GM19452 (cell line): ENCODE measurements at regions not wholly inside any gene's neighbourhood (a gene's known extent, or its start where the extent isn't known, plus 50 kb on each side); places are given as distances from the start of the nearest gene placed in this dataset.

Experiments
- ATAC-seq: cut with Tn5 transposase; IDR thresholded peaks from one replicate; pipeline ENCODE4 v1.9.1; 2021; ENCODE audit not compliant: unreplicated experiment

DNA sequence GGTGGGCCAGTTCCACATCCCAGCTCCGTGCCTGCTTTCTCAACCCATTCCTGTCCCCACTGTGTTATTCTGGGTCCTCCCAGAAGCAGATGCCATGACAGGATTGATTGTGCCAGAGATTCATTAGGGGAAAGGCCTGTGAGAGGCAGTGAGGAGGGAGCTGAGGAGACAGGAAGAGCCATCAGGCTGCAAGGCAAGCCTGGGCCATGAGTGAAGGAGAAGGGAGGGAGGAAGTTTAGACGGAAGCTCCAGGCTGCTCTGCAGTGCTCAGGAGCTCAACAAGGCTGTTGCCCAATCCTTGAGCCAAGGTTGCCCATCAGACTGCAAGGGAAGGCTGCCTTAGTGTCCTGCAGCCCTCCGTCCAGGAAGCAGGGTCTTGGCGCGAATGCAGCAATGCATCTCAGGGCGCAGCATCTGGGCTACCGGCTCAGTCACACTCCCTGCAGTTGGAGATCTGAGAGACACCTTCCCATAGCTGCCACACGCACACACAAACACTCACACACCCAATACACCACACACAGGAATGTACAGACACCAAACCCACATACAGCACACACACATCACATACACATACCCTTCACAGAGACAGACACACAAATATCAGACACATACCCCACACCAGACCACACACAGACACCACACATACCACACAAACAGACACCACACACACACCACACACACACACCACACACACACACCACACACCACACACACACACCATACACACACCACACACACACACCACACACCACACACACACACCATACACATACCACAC, 139.5 kb upstream of the NDUFV2 start:
- ATAC-seq = no peak

- ATAC-seq = no peak
These were observed 138.6 kb upstream of the NDUFV2 start for GRCh38 chr18:8963876-8964275.

- ATAC-seq = no peak
These were observed 137.1 kb upstream of the NDUFV2 start for GRCh38 chr18:8965398-8965797.

DNA sequence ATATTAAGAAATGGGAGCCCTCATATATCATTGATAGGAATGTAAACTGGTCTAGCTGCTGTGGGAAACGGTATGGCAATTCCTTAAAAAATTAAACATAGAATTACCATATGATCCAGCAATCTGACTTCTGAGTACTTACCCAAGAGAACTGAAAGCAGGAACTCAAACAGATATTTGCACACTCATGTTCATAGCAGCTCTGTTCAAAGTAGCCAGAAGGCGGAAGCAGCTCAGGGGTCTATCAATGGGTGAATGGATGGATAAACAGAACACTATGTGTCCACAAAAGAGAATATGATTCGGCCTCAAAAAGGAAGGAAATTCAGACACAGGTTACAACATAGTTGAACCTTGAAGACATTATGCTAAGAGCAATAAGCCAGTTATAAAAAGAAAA, 135.7 kb upstream of the NDUFV2 start:
- ATAC-seq = no peak

- ATAC-seq = no peak
These were observed 134.9 kb upstream of the NDUFV2 start for GRCh38 chr18:8967573-8967972.

DNA sequence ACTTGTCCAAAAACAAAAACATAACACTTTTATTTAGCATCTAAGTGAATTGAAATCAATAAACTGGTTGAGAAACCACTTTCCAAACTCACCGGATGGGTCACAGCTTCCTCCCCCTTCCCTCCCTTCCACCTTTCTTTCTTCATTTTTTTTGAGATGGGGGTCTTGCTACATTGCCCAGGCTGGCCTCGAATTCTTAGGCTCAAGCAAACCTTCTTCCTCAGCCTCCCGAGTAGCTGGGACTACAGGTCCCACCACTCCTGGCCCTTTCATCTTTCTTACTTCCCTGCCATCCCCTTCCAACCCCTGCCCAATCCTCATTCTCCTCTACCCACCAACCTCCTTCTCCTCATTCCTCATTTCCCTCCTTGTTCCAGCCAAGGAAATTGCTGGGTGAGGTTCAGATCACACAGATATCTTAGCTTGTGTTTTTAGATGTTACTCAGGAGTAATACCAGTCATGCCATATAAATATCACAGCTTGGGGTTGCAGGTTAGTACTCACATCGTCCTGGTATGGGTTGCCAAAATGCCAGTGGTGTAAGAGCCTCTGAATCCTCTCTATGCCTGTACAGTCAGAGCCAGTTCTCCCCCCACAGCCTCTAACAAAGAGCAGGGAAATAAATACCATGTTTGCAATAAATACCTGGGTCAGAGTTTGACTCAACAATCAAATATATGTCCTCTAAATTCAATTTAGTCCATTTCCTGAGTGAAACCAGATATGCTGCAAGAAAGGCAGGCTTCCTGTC, 132.7 kb upstream of the NDUFV2 start:
- no peak for ATAC-seq

DNA sequence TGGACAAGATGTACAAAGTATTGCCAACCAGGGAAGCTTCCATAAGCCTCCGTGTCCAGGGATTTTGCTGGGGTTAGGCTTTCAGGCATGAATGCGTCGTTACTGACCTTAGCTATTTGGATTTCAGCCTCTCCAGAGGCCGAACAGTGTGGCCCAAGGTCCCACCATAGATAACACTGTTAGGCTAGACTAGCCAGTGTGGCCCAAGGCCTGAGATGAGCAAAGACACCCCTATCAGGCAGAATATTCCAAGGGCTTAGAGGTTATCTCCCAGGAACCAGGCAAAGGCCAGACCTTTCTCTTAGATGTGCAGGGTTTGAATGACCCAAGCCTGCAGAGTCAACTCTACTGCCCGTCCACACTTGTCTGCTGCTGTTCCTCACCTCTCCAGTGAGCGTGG, 131.7 kb upstream of the NDUFV2 start:
- no peak for ATAC-seq

DNA sequence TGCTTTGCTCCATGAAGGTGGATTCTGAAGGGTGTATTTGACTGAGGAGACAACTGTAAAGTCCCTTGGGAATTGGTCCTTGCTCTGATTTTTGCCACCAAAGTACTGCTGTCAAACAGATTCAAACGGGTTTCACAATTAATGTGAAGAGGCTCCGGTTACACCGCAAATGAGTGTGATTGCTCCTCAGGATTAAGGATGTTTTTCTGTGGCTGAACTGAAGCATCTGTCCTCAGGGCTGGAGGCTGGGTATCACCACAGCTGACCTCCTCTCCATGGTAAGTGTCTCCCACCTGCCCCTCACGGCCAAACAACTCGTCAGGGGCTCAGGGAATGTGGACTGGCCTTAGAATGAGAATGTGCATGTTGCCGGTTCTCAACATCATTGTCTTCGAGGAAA, 130.4 kb upstream of the NDUFV2 start:
- no peak for ATAC-seq

DNA sequence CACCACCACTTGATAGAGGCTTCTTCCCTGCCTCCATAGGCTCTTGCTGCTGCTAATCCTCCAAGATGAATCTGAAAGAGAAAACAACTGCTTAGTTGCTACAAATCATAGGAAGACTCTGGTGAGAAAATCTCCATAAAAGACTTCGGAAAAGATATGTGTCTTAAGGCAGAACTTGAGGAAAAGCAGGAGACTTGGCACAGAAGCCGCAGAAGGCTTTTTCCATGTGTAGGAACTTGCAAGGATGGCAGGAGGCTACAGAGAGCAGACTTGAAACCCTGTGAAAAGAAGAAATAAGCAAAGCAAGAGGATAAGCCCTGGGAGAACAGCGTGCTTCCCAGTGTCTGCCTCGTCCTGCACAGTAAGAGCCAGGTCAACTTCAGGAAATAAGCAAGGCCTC, 128.2 kb upstream of the NDUFV2 start:
- no peak for ATAC-seq

GRCh38 chr18:8974696-8975095, 127.8 kb upstream of the NDUFV2 start:
- ATAC-seq = no peak

DNA sequence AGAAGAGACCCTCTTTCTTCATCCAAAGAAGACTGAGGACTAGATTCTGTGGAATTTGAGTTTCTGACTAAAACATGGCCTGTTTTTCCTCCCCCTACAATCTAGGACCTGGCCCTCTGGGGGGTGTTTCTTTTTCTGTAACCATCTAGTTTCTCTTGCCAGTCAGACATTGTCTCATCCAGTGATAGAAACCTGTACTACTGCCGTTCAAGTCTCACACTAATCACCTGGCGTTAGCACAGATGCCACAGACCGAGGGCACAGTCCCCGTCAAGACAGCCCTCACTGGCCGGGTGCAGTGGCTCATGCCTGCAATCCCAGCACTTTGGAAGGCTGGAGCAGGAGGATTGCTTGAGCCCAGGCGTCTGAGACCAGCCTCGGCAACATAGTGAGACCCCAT, 126.9 kb upstream of the NDUFV2 start:
- ATAC-seq = no peak

GRCh38 chr18:8976606-8977005, 125.9 kb upstream of the NDUFV2 start:
- ATAC-seq = no peak

DNA sequence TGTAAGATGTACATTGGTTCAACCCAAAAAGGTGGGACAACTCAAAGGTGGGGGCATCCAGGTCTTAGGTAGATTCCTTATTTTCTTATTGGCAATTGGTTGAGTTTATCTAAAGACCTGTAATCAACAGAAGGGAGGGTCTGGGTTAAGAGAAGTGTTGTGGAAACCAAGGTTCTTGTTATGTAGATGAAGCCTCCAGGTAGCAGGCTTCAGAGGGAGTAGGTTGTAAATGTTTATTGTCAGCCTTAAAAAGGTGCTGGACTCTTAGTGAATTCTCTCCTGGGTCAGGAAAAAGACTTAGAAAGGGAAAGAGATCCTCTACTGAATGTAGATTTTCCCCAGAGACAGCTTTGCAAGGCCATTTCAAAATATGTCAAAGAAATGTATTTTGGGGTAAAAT, 125.3 kb upstream of the NDUFV2 start:
- no peak for ATAC-seq

- ATAC-seq = no peak
These were observed 124.8 kb upstream of the NDUFV2 start for GRCh38 chr18:8977701-8978100.

- ATAC-seq = no peak
These were observed 124.1 kb upstream of the NDUFV2 start for GRCh38 chr18:8978394-8978793.

- ATAC-seq = no peak
These were observed 123.1 kb upstream of the NDUFV2 start for GRCh38 chr18:8979258-8979988.

DNA sequence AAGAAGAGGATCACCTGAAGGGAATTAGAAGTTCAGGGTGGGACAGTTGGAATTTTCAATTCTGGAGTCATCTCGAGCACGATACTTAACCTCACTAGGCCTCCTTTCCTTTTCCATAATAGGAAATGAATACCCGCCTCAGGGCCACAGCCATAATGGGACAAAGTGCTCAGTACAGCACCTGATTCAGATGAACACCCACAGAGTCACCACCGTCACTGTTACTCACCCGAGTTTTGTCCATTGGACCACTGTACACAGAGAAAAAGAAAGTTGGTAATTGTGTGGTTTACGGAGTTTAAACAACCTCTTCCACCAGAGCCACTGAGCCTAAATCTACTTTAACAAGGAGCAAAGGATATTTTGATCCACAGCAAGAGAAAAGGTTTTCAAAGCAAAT, 122.0 kb upstream of the NDUFV2 start:
- ATAC-seq = no peak

DNA sequence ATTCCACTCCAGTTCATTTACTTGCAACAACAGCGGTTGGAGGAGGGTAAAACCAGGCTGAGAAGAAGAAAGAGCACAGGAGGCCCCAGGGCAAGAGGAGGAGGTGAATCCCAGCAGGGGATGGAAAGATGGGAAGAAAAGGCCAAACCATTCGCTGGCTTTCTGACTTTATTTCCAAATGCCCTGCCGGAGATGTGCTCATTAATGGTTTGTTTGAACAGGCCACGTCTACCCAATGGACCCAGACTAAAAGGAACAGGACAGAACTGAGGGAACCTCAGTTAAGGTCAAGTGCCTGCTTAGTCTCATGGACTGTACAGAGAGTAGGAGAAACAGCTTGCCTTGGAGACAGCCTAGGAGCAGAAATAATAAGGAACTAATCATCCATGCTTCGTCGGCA, 121.6 kb upstream of the NDUFV2 start:
- no peak for ATAC-seq

DNA sequence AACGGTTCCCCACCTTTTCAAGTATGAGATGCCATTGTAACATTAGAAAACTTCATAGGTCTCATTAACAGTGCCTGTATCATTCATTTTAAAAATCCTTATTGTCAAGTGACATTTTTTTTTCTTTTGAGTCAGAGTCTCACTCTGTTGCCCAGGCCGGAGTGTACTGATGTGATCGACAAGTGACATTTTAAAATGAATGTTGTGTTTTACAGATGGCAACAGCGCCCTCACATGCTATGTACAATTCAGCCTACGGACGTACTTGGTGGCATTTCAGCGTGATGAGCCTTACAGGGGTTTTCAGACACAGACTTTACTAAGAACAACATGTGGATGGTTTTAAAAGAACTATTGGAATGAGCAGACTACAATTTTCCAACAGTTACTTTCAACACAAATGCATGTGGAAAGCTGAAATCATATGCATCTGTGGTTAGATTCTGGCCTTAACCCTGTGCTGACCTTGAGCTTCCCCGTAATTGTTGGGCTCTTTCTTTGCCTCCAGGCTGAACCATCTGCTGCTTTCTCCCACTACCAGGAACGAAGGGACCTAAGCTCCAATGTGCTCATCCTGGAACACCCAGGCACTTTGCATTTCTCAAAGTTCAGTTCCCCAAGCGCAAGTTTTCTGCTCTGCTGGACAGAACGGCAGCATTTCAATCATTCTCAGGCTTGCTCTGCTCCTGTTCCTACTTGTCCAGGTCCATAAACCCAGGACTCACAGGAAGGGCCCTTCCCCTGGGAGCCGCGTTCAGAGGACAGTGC, 119.9 kb upstream of the NDUFV2 start:
- ATAC-seq = no peak

DNA sequence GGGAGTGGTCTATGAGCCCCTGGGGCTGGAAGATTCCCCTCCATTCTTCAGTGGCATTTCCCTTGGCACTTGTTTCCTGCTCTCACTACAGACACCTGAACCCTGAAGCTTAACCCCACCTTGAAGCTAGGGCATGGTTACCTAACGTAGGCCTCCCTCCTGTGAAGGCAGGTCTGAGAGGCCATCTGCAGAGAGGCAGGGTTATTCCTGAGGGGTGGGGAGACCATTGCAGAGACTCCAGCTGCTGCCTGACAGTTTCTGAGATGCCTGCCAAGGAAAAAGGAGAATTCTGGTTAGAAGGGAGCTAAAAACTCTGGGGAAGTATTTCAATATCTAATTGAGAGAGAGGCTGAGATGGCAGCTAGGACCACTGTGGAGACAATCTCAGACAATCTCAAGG, 119.3 kb upstream of the NDUFV2 start:
- ATAC-seq = no peak

DNA sequence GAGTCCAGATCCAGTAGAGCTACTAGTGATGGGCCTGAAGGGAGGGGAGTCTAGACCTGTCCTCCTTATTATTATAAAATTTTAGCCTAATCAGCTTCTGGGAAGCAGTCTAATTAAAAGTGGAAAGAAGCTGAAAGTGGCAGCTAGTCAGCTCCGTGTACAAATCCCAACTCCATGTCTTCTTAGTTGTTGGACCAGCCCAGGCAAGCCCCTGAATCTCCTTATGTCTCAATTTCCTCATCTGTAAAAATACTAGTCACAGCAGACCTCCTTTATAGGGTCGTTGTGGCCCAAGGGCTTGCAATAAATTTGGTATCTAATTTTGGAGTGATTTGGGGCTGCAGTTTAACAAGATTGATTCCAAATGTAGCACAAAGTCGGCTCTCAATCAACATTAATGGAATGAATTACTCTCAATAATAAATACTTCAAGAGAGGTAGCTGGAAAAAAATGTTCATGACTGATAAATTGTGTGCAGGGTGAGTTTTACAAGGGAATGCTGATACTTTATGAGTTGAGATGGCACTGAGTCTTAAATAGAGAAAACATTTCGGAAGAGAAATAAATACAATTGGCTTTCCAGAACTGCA, 118.3 kb upstream of the NDUFV2 start:
- ATAC-seq = no peak
